ENCODE measurements at regions not wholly inside any gene's neighbourhood (a gene's known extent, or its start where the extent isn't known, plus 50 kb on each side); places are given as distances from the start of the nearest gene placed in this dataset.
"Not testable (repeated sequence)": the region's sequence is repeated elsewhere in the genome, so short reads cannot be mapped to it uniquely, and the experiment has no call there.

GRCh38 chr5:41995193-41995592 is 70.1 kb downstream of the FBXO4 start:
- Mint-ChIP-seq H3K27ac (no peak overlapping the region), H3K4me3 (no peak overlapping the region), H3K36me3 (no peaks in the 10 kb centered on the region), H3K9me3 (ENCODE audit: low read depth) (no peaks in the 10 kb centered on the region), H3K27me3 (peaks cover 12% of the 10 kb centered on the region), H3K4me1 (no peaks in the 10 kb centered on the region)
- CTCF ChIA-PET = no interaction called here
- DNase-seq (no peak), ATAC-seq (no peak)

GRCh38 chr5:42001673-42002072 is 76.6 kb downstream of the FBXO4 start:
- Mint-ChIP-seq H3K9me3 (ENCODE audit: low read depth) (no peaks in the 10 kb centered on the region), H3K4me1 (no peaks in the 10 kb centered on the region), H3K27ac (no peak overlapping the region), H3K4me3 (no peak overlapping the region), H3K27me3 (peaks cover 6% of the 10 kb centered on the region), H3K36me3 (no peaks in the 10 kb centered on the region)
- no peak for ATAC-seq
- DNase-seq = no peak
- CTCF ChIA-PET = no interaction called here

GRCh38 chr5:42003852-42004251 is 78.8 kb downstream of the FBXO4 start:
- not testable (repeated sequence) for H3K4me1 Mint-ChIP-seq; H3K27me3 Mint-ChIP-seq; H3K36me3 Mint-ChIP-seq; DNase-seq; ATAC-seq; H3K9me3 Mint-ChIP-seq (ENCODE audit: low read depth); H3K27ac Mint-ChIP-seq; H3K4me3 Mint-ChIP-seq
- CTCF ChIA-PET = interaction anchor here (0.9 to 1.5 kb wide), 2 partner anchors 21 to 885 kb away, joined by 3 to 5 read pairs; no protein-coding TSS in a partner anchor

GRCh38 chr5:42005561-42006153 is 80.6 kb downstream of the FBXO4 start:
- Mint-ChIP-seq H3K27me3 (peaks cover 3% of the 10 kb centered on the region), H3K36me3 (no peaks in the 10 kb centered on the region)
- no peak for ATAC-seq

GRCh38 chr5:42013561-42013960 is 88.5 kb downstream of the FBXO4 start:
- H3K27me3 Mint-ChIP-seq = peaks cover 25% of the 10 kb centered on the region
- H3K27ac Mint-ChIP-seq = no peak overlapping the region
- DNase-seq = no peak
- H3K9me3 Mint-ChIP-seq (ENCODE audit: low read depth) = no peaks in the 10 kb centered on the region
- no peaks in the 10 kb centered on the region for H3K36me3 Mint-ChIP-seq
- no peaks in the 10 kb centered on the region for H3K4me1 Mint-ChIP-seq
- CTCF ChIA-PET = no interaction called here
- H3K4me3 Mint-ChIP-seq = no peak overlapping the region
- no peak for ATAC-seq

More at GRCh38 chr5:42005561-42006153, 80.6 kb downstream of the FBXO4 start:
- no peaks in the 10 kb centered on the region for H3K4me1 Mint-ChIP-seq
- no peak overlapping the region for H3K4me3 Mint-ChIP-seq
- H3K9me3 Mint-ChIP-seq (ENCODE audit: low read depth) = no peaks in the 10 kb centered on the region
- H3K27ac Mint-ChIP-seq = no peak overlapping the region
- CTCF ChIA-PET = interaction anchor here (0.9 to 2.0 kb wide), 9 partner anchors 11 to 884 kb away, joined by 3 to 7 read pairs (median 4); no protein-coding TSS in a partner anchor
- no peak for DNase-seq

GRCh38 chr5:42015254-42015653 is 90.2 kb downstream of the FBXO4 start:
- no peak for DNase-seq

GRCh38 chr5:42015681-42016080 is 90.6 kb downstream of the FBXO4 start:
- no peaks in the 10 kb centered on the region for H3K36me3 Mint-ChIP-seq
- no peak overlapping the region for H3K27ac Mint-ChIP-seq
- H3K4me1 Mint-ChIP-seq = no peaks in the 10 kb centered on the region
- CTCF ChIA-PET = interaction anchor here (1.2 kb wide), 1 partner anchor 11 kb away, joined by 3 read pairs; no protein-coding TSS in a partner anchor
- no peak overlapping the region for H3K4me3 Mint-ChIP-seq
- no peaks in the 10 kb centered on the region for H3K9me3 Mint-ChIP-seq (ENCODE audit: low read depth)
- peaks cover 27% of the 10 kb centered on the region for H3K27me3 Mint-ChIP-seq
- DNase-seq (no peak), ATAC-seq (no peak)

More at GRCh38 chr5:42015254-42015653, 90.2 kb downstream of the FBXO4 start:
- no peaks in the 10 kb centered on the region for H3K36me3 Mint-ChIP-seq
- peaks cover 27% of the 10 kb centered on the region for H3K27me3 Mint-ChIP-seq
- no peak overlapping the region for H3K27ac Mint-ChIP-seq
- H3K4me1 Mint-ChIP-seq = no peaks in the 10 kb centered on the region
- CTCF ChIA-PET = no interaction called here
- no peak overlapping the region for H3K4me3 Mint-ChIP-seq
- no peaks in the 10 kb centered on the region for H3K9me3 Mint-ChIP-seq (ENCODE audit: low read depth)
- ATAC-seq = no peak

- DNase-seq (no peak), ATAC-seq (no peak)
- no peak overlapping the region for H3K27ac Mint-ChIP-seq
- H3K4me1 Mint-ChIP-seq = no peaks in the 10 kb centered on the region
- H3K36me3 Mint-ChIP-seq = no peaks in the 10 kb centered on the region
- H3K27me3 Mint-ChIP-seq = peaks cover 28% of the 10 kb centered on the region
- H3K4me3 Mint-ChIP-seq = no peak overlapping the region
- CTCF ChIA-PET = no interaction called here
- no peaks in the 10 kb centered on the region for H3K9me3 Mint-ChIP-seq (ENCODE audit: low read depth)
Measured at GRCh38 chr5:42020788-42021530, 95.9 kb downstream of the FBXO4 start.

- no peak overlapping the region for H3K4me3 Mint-ChIP-seq
- CTCF ChIA-PET = no interaction called here
- no peak for ATAC-seq
- no peaks in the 10 kb centered on the region for H3K9me3 Mint-ChIP-seq (ENCODE audit: low read depth)
- DNase-seq = no peak
- H3K27ac Mint-ChIP-seq = no peak overlapping the region
- H3K27me3 Mint-ChIP-seq = peaks cover 32% of the 10 kb centered on the region
- no peaks in the 10 kb centered on the region for H3K4me1 Mint-ChIP-seq
- H3K36me3 Mint-ChIP-seq = no peaks in the 10 kb centered on the region
Measured at GRCh38 chr5:42021923-42022322, 96.8 kb downstream of the FBXO4 start.

- no peak for DNase-seq
- CTCF ChIA-PET = no interaction called here
- Mint-ChIP-seq H3K27ac (no peak overlapping the region), H3K4me1 (no peaks in the 10 kb centered on the region), H3K9me3 (ENCODE audit: low read depth) (no peaks in the 10 kb centered on the region), H3K27me3 (peaks cover 35% of the 10 kb centered on the region), H3K36me3 (no peaks in the 10 kb centered on the region), H3K4me3 (no peak overlapping the region)
- no peak for ATAC-seq
Measured at GRCh38 chr5:42022383-42022972, 97.4 kb downstream of the FBXO4 start.

GRCh38 chr5:42026446-42026845 is 101.4 kb downstream of the FBXO4 start:
- Mint-ChIP-seq H3K4me1 (no peaks in the 10 kb centered on the region), H3K36me3 (no peaks in the 10 kb centered on the region), H3K27ac (no peak overlapping the region), H3K4me3 (no peak overlapping the region), H3K9me3 (ENCODE audit: low read depth) (no peaks in the 10 kb centered on the region), H3K27me3 (peaks cover 37% of the 10 kb centered on the region)
- CTCF ChIA-PET = no interaction called here
- DNase-seq = no peak
- no peak for ATAC-seq

GRCh38 chr5:42032137-42032536 is 107.1 kb downstream of the FBXO4 start:
- no peak for ATAC-seq
- H3K9me3 Mint-ChIP-seq (ENCODE audit: low read depth) = no peaks in the 10 kb centered on the region
- DNase-seq = no peak
- CTCF ChIA-PET = no interaction called here
- peaks cover 40% of the 10 kb centered on the region for H3K27me3 Mint-ChIP-seq
- H3K4me1 Mint-ChIP-seq = no peaks in the 10 kb centered on the region
- H3K27ac Mint-ChIP-seq = no peak overlapping the region
- no peaks in the 10 kb centered on the region for H3K36me3 Mint-ChIP-seq
- no peak overlapping the region for H3K4me3 Mint-ChIP-seq

GRCh38 chr5:42035526-42035925 is 110.4 kb downstream of the FBXO4 start:
- Mint-ChIP-seq H3K9me3 (ENCODE audit: low read depth) (no peaks in the 10 kb centered on the region), H3K4me1 (no peaks in the 10 kb centered on the region), H3K27ac (no peak overlapping the region), H3K27me3 (peaks cover 40% of the 10 kb centered on the region), H3K4me3 (no peak overlapping the region), H3K36me3 (no peaks in the 10 kb centered on the region)
- ATAC-seq (no peak), DNase-seq (no peak)
- CTCF ChIA-PET = no interaction called here

GRCh38 chr5:42036379-42036778 is 111.3 kb downstream of the FBXO4 start:
- Mint-ChIP-seq H3K27ac (no peak overlapping the region), H3K9me3 (ENCODE audit: low read depth) (no peaks in the 10 kb centered on the region), H3K4me3 (no peak overlapping the region), H3K27me3 (peaks cover 47% of the 10 kb centered on the region), H3K36me3 (no peaks in the 10 kb centered on the region), H3K4me1 (no peaks in the 10 kb centered on the region)
- ATAC-seq (no peak), DNase-seq (no peak)
- CTCF ChIA-PET = no interaction called here
